HG02885 (cell line): ENCODE measurements at regions not wholly inside any gene's neighbourhood (a gene's known extent, or its start where the extent isn't known, plus 50 kb on each side); places are given as distances from the start of the nearest gene placed in this dataset.
"Not testable (repeated sequence)": the region's sequence is repeated elsewhere in the genome, so short reads cannot be mapped to it uniquely, and the experiment has no call there.

ENCODE experiments used
- ATAC-seq: cut with Tn5 transposase; IDR thresholded peaks from one replicate; pipeline ENCODE4 v1.9.1; 2021; ENCODE audit warnings: mild to moderate bottlenecking; ENCODE audit not compliant: unreplicated experiment, poor library complexity

GRCh38 chrX:137646472-137646871, 80.5 kb downstream of the ZIC3 start:
- no peak for ATAC-seq

- ATAC-seq: no peak
These were observed 85.7 kb downstream of the ZIC3 start for GRCh38 chrX:137651647-137652046.

GRCh38 chrX:137652086-137652485, 86.2 kb downstream of the ZIC3 start:
- ATAC-seq: no peak

- ATAC-seq: no peak
These were observed 88.6 kb downstream of the ZIC3 start for GRCh38 chrX:137654481-137654880.

- no peak for ATAC-seq
These were observed 101.8 kb downstream of the ZIC3 start for GRCh38 chrX:137667776-137668175.

DNA sequence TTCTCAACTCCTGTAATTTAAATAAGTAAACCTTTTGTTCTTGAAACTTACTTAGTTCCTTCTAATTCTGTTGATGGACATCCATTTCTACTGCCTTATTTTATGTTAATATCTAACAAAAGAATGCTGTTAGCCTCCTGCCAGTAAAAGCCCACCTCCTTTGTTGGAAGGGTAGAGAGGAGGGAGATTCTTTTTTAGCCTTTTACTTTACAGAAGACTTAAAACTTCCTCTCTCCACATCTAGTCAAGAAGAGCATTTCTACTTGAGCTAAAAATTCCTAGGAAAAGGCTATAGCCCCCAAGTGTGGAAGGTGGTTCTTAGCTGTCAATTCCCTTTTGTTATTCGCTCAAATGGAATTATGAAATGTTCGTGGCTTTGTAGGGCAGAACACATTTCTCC, 118.7 kb downstream of the ZIC3 start:
- no peak for ATAC-seq

DNA sequence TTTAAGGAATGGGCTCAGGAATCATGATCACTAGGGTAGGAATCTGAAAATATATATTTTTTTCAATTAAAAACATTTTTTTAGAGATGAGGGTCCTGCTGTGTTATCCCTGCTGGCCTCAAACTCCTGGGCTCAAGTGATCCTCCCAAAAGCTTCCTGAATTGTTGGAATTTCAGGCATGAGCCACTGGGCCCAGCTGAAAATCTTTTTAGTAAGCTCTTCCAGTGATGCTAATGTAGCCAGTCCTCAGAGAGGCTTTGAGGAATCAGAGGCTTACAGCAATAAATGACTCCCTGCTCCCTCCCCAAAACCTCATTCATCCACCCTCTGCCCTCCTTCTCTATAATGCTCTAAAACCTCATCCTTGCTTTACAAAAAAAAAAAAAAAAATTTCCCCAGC, 129.5 kb downstream of the ZIC3 start:
- no peak for ATAC-seq

GRCh38 chrX:137707348-137707747, 141.4 kb downstream of the ZIC3 start:
- no peak for ATAC-seq

DNA sequence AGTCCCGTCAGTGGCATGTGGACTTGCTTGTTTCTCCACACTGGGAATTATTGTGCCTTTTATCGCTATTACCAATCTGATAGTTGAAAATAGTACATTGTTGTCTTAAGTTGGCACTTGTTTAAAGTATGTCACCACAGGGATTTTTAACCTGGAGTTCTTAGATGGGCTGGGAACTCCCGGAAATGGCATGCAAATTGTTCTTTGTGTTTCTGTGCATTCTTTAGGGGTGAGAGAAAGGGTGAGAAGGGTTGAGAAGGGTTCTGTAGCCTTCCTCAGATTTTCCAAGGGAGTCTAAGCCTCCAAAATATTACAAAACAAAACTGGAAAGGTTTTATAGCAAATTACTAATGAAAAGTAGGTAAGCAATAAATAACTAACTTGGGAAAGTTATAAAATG, 176.9 kb downstream of the ZIC3 start:
- no peak for ATAC-seq

DNA sequence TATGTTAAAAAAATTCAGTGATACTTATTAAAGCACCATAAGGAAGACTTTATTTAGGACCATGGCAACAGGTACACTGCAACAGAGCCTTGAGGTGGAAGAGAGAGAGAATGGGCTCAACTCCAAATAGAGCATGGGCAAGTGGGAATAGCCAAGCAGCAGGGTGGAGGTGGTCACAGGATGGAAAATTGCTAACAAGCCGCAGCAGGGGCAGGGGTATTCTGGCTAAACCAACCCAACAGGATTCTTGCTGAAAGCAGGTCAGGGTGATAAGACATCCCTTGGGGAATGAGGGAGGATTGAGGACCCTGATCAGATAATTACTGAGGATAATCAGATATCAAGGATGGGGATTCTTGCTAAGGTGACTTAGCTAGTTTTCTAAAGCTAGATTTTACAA, 177.5 kb downstream of the ZIC3 start:
- no peak for ATAC-seq

DNA sequence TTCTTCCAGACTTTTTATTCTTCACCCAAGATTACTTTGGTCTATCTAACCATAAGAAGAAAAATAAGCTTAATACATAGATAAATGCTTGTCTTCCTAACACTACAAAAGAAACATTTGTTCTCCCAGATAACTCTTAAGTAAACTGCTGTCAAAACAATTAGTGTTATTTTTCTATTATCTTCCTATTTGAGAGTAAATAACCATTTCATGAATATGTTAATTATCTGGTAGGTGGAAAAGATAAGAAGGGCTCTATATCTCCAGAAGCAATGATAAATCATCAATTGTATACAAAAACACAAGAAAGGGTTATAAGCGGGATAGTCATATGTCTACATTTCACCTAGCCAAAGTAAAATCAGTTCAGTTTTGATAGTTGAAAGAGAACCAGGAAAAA, 180.4 kb downstream of the ZIC3 start:
- ATAC-seq: no peak

DNA sequence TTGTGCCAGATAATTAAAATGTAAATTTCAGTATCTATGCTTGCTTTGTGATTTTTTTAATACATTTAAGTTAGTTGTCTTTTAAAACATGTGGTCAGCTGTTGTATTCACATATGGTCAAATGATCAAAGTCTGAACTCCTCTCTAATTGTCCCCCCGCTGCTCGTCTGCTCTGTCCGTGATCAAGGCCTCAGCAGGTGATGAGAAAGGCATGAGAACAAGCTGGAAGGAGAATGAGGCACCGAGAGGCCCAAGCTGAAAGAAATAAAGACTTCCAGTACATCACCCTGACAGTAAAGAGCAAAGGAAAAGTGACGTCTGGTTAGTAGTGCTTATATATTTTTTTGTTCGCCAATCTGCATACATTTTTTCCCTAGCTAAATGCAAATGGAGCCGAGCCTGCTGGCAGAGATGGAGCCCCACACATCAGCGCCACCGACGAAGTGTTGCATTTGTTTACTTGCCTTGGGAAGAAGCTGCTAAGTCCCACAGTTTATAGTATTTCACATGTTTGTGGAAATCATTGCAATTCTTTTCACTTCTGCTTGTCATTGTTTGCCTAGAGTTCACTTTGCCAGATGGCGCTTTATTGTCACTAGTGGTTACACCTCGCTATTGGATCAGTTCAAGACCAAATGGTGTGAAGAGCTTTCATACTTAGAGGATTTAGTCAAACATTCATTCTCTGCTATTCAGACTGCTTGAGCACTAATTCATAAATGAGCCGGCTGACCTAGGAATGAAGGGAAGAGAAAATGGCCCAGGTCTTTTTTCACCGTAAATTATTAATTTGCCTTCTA, 181.5 kb downstream of the ZIC3 start:
- no peak for ATAC-seq

- no peak for ATAC-seq
These were observed 182.9 kb downstream of the ZIC3 start for GRCh38 chrX:137748827-137749226.

GRCh38 chrX:137749246-137749645, 183.3 kb downstream of the ZIC3 start:
- ATAC-seq: no peak

DNA sequence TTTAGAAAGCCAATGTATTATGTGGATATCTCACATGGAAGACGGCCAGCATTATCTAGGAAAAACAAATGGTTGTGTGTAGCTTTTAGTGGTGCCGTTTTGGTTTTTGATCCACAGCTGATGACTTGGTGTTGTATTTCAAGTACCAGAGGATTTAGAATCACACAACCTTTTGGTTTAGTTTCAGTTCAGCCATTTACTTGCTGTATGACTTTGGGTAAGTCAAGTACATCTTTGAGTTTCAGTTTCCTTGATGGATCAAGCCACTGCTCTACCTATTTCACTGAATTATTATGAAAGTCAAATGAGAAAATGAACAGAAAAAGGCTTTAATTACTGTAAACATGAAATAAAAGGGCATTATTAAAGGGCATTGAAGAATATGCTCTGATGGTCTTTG, 205.6 kb downstream of the ZIC3 start:
- ATAC-seq: no peak

DNA sequence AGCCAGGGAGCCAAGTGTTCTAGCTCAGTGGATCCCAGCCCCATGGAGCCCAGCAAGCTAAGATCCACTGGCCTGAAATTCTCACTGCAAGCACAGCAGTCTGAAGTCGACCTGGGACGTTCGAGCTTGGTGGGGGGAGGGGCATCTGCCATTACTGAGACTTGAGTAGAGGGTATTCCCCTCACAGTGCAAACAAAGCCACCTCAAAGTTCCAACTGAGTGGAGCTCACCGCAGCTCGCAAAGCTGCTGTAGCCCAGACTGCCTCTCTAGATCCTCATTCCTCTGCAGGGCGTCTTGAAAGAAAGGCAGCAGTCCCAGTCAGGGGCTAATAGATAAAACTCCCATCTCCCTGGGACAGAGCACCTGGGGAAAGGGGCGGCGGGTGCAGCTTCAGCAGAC, 226.3 kb downstream of the ZIC3 start:
- no peak for ATAC-seq

GRCh38 chrX:137797926-137798325, 232.0 kb downstream of the ZIC3 start:
- not testable (repeated sequence) for ATAC-seq

- no peak for ATAC-seq
These were observed 257.3 kb downstream of the ZIC3 start for GRCh38 chrX:137823257-137823656.

GRCh38 chrX:137847376-137847775, 281.4 kb downstream of the ZIC3 start:
- no peak for ATAC-seq

DNA sequence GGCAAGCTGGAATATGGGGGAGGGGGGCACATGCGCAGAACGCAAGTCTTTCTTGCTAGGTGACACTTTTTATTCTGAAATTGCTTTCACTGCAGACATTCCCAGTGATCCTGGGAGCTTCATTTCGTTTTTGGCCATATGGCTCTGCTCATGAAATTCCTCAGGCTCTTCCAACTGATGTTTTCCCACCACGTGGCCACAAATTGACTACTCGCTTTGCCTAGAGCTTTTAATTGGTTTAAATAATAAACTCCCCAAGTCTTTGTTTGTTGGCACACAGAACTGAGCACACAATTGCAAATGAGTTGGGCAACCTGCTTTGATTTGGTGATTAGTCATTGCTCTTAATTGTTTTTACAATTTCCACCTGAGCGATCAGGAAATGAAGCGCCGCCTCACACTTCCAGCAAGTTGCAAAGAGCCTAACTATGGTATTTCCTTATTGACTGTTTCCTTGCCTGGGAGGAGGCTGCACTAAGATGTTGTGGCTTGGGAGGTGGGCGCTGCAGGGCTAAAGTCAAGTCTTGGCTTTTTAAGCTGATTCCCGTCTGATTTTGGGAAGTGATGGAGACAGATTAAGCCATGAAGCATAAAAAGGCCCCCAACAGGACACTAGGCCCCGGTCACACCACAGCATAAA, 282.5 kb downstream of the ZIC3 start:
- ATAC-seq: no peak

- ATAC-seq: no peak
These were observed 286.6 kb downstream of the ZIC3 start for GRCh38 chrX:137852502-137852901.

- no peak for ATAC-seq
These were observed 289.6 kb downstream of the ZIC3 start for GRCh38 chrX:137855490-137855889.
